GM12875 (cell line): ENCODE measurements at regions not wholly inside any gene's neighbourhood (a gene's known extent, or its start where the extent isn't known, plus 50 kb on each side); places are given as distances from the start of the nearest gene placed in this dataset.

Experiments used
- H3K4me3 ChIP-seq: one replicate; pipeline ENCODE4 v1.5.1; 2011; ENCODE audit warnings: low read depth, low read length, control low read depth
- CTCF ChIP-seq: IDR thresholded peaks from 2 replicates; pipeline ENCODE4 v1.5.1; 2011; ENCODE audit warnings: low read depth, mild to moderate bottlenecking, control low read depth, inconsistent platforms, low read length, moderate library complexity, borderline replicate concordance; ENCODE audit not compliant: insufficient read depth

- no peak overlapping the region for H3K4me3 ChIP-seq
- no peak for TF ChIP-seq CTCF
Measured at GRCh38 chr4:79236785-79237184, 89.1 kb downstream of the NAA11 start.

- no peak overlapping the region for H3K4me3 ChIP-seq
- TF ChIP-seq CTCF = no peak
Measured at GRCh38 chr4:79235095-79235494, 90.8 kb downstream of the NAA11 start.

- TF ChIP-seq CTCF = no peak
- no peak overlapping the region for H3K4me3 ChIP-seq
Measured at GRCh38 chr4:79233820-79234219, 92.0 kb downstream of the NAA11 start.

- TF ChIP-seq CTCF = no peak
- H3K4me3 ChIP-seq = no peak overlapping the region
Measured at GRCh38 chr4:79232540-79232939, 93.3 kb downstream of the NAA11 start.

- no peak overlapping the region for H3K4me3 ChIP-seq
- TF ChIP-seq CTCF = no peak
Measured at GRCh38 chr4:79227860-79228259, 98.0 kb downstream of the NAA11 start.

- no peak for TF ChIP-seq CTCF
- no peak overlapping the region for H3K4me3 ChIP-seq
Measured at GRCh38 chr4:79225360-79225759, 100.5 kb downstream of the NAA11 start.

- no peak overlapping the region for H3K4me3 ChIP-seq
- no peak for TF ChIP-seq CTCF
Measured at GRCh38 chr4:79224777-79225104, 101.1 kb downstream of the NAA11 start.
